ENCODE measurements at regions not wholly inside any gene's neighbourhood (a gene's known extent, or its start where the extent isn't known, plus 50 kb on each side); places are given as distances from the start of the nearest gene placed in this dataset.
"Not testable (repeated sequence)": the region's sequence is repeated elsewhere in the genome, so short reads cannot be mapped to it uniquely, and the experiment has no call there.

- DNase-seq: not testable (repeated sequence)
Measured at GRCh38 chr2:132304661-132305380, 111.8 kb upstream of the GPR39 start.

- DNase-seq: not testable (repeated sequence)
Measured at GRCh38 chr2:132307613-132308198, 108.9 kb upstream of the GPR39 start.

GRCh38 chr2:132309203-132309602 lies 107.4 kb upstream of the GPR39 start:
- DNase-seq: not testable (repeated sequence)

- DNase-seq: not testable (repeated sequence)
Measured at GRCh38 chr2:132315546-132315945, 101.1 kb upstream of the GPR39 start.

- DNase-seq: not testable (repeated sequence)
Measured at GRCh38 chr2:132317026-132317680, 99.5 kb upstream of the GPR39 start.

- not testable (repeated sequence) for DNase-seq
Measured at GRCh38 chr2:132318481-132318880, 98.1 kb upstream of the GPR39 start.

- DNase-seq: not testable (repeated sequence)
Measured at GRCh38 chr2:132324005-132324404, 92.6 kb upstream of the GPR39 start.

- not testable (repeated sequence) for DNase-seq
Measured at GRCh38 chr2:132332345-132333033, 84.1 kb upstream of the GPR39 start.

GRCh38 chr2:132337135-132337534 lies 79.5 kb upstream of the GPR39 start:
- not testable (repeated sequence) for DNase-seq

GRCh38 chr2:132337844-132338243 lies 78.8 kb upstream of the GPR39 start:
- not testable (repeated sequence) for DNase-seq

GRCh38 chr2:132347041-132347780 lies 69.4 kb upstream of the GPR39 start:
- not testable (repeated sequence) for DNase-seq

- DNase-seq: peak; percentile 1 to 33
Measured at GRCh38 chr2:132349092-132349687, 67.4 kb upstream of the GPR39 start.

GRCh38 chr2:132351668-132352067 lies 64.9 kb upstream of the GPR39 start:
- DNase-seq: not testable (repeated sequence)

GRCh38 chr2:132352481-132353001 lies 64.1 kb upstream of the GPR39 start:
- not testable (repeated sequence) for DNase-seq

GRCh38 chr2:132353380-132353779 lies 63.2 kb upstream of the GPR39 start:
- not testable (repeated sequence) for DNase-seq

GRCh38 chr2:132360964-132361363 lies 55.6 kb upstream of the GPR39 start:
- DNase-seq: not testable (repeated sequence)

- DNase-seq: not testable (repeated sequence)
Measured at GRCh38 chr2:132361498-132361897, 55.1 kb upstream of the GPR39 start.

- not testable (repeated sequence) for DNase-seq
Measured at GRCh38 chr2:132363352-132363751, 53.3 kb upstream of the GPR39 start.

- DNase-seq: not testable (repeated sequence)
Measured at GRCh38 chr2:132365963-132366362, 50.6 kb upstream of the GPR39 start.
